ENCODE measurements at regions not wholly inside any gene's neighbourhood (a gene's known extent, or its start where the extent isn't known, plus 50 kb on each side); places are given as distances from the start of the nearest gene placed in this dataset.

GRCh38 chr5:104019956-104020355, 457.4 kb upstream of the NUDT12 start:
- TF ChIP-seq, protein P1, sequence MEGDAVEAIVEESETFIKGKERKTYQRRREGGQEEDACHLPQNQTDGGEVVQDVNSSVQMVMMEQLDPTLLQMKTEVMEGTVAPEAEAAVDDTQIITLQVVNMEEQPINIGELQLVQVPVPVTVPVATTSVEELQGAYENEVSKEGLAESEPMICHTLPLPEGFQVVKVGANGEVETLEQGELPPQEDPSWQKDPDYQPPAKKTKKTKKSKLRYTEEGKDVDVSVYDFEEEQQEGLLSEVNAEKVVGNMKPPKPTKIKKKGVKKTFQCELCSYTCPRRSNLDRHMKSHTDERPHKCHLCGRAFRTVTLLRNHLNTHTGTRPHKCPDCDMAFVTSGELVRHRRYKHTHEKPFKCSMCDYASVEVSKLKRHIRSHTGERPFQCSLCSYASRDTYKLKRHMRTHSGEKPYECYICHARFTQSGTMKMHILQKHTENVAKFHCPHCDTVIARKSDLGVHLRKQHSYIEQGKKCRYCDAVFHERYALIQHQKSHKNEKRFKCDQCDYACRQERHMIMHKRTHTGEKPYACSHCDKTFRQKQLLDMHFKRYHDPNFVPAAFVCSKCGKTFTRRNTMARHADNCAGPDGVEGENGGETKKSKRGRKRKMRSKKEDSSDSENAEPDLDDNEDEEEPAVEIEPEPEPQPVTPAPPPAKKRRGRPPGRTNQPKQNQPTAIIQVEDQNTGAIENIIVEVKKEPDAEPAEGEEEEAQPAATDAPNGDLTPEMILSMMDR (IDR thresholded peaks at IDR 0.05), result no peak
- TF ChIP-seq POLR2AphosphoS5 (IDR thresholded peaks at IDR 0.05) (no peak), POLR2A (IDR thresholded peaks at IDR 0.05) (no peak), EP300 (IDR thresholded peaks at IDR 0.05) (no peak)

Measured in sigmoid colon (tissue), 4 donors.